Colonic mucosa (tissue), 4 donors: ENCODE measurements at regions not wholly inside any gene's neighbourhood (a gene's known extent, or its start where the extent isn't known, plus 50 kb on each side); places are given as distances from the start of the nearest gene placed in this dataset.

Experiments used
- DNase-seq: peaks from one replicate; pipeline ENCODE4 v3.0.0-alpha.2; 2020
- H3K27ac ChIP-seq: fragments of 200-600 bp; one replicate; pipeline ENCODE4 v1.8.0; 2021
- H3K27me3 ChIP-seq: fragments of 200-600 bp; one replicate; pipeline ENCODE4 v1.8.0; 2021
- H3K36me3 ChIP-seq: fragments of 200-600 bp; one replicate; pipeline ENCODE4 v1.8.0; 2021
- H3K4me1 ChIP-seq: fragments of 200-600 bp; one replicate; pipeline ENCODE4 v1.8.0; 2021; ENCODE audit warnings: mild to moderate bottlenecking
- H3K4me3 ChIP-seq: fragments of 200-600 bp; one replicate; pipeline ENCODE4 v1.8.0; 2021
- H3K9ac ChIP-seq, 2 donors: one replicate each; pipeline ENCODE4 v1.7.0; 2013; ENCODE audit warnings: control low read depth in 2 of 2, low read depth in 2 of 2, low read length in 2 of 2
- H3K9me3 ChIP-seq: fragments of 200-600 bp; one replicate; pipeline ENCODE4 v1.8.0; 2021
- CTCF ChIP-seq: fragments of 200-600 bp; IDR thresholded peaks from one replicate; pipeline ENCODE4 v1.8.0; 2022; ENCODE audit warnings: antibody characterized with exemption, mild to moderate bottlenecking
- intact Hi-C: fragments of 100-400 bp; cut with DNase I; formaldehyde crosslinking; loops from one replicate; pipeline ENCODE4 v1.14.1; 2022
- donor health status: healthy.
- donor health status: DM: no; HTN: no; CAD: no.
- donor health status: DM: no; HTN: no; CAD: no.

GRCh38 chr7:153002572-153002971 is 243.0 kb downstream of the ACTR3B start:
- no peak for DNase-seq
- Histone ChIP-seq H3K9me3 (no peaks in the 10 kb centered on the region), H3K27me3 (no peaks in the 10 kb centered on the region), H3K36me3 (no peaks in the 10 kb centered on the region), H3K9ac (no peak overlapping the region), H3K4me1 (no peaks in the 10 kb centered on the region), H3K27ac (no peak overlapping the region), H3K4me3 (no peak overlapping the region)
- TF ChIP-seq CTCF: no peak
- intact Hi-C loops: no loop called here

GRCh38 chr7:153004341-153004740 is 244.8 kb downstream of the ACTR3B start:
- no peak for TF ChIP-seq CTCF
- Histone ChIP-seq H3K27me3 (no peaks in the 10 kb centered on the region), H3K4me3 (no peak overlapping the region), H3K27ac (no peak overlapping the region), H3K9me3 (no peaks in the 10 kb centered on the region), H3K36me3 (no peaks in the 10 kb centered on the region), H3K9ac (no peak overlapping the region), H3K4me1 (no peaks in the 10 kb centered on the region)
- intact Hi-C loops: no loop called here
- DNase-seq: no peak

GRCh38 chr7:153005750-153006435 is 246.3 kb downstream of the ACTR3B start:
- intact Hi-C loops: no loop called here
- Histone ChIP-seq H3K4me1 (no peaks in the 10 kb centered on the region), H3K9me3 (no peaks in the 10 kb centered on the region), H3K9ac (no peak overlapping the region), H3K27me3 (no peaks in the 10 kb centered on the region), H3K4me3 (no peak overlapping the region), H3K27ac (no peak overlapping the region), H3K36me3 (no peaks in the 10 kb centered on the region)
- DNase-seq: no peak
- no peak for TF ChIP-seq CTCF

- TF ChIP-seq CTCF: no peak
- H3K27ac ChIP-seq: no peak overlapping the region
- H3K36me3 ChIP-seq: no peaks in the 10 kb centered on the region
- intact Hi-C loops: no loop called here
- DNase-seq: no peak
- H3K27me3 ChIP-seq: no peaks in the 10 kb centered on the region
- no peaks in the 10 kb centered on the region for H3K9me3 ChIP-seq
- no peak overlapping the region for H3K9ac ChIP-seq
- H3K4me3 ChIP-seq: no peak overlapping the region
- no peaks in the 10 kb centered on the region for H3K4me1 ChIP-seq
Observed at GRCh38 chr7:153006452-153006851, 246.9 kb downstream of the ACTR3B start.

- Histone ChIP-seq H3K27me3 (no peaks in the 10 kb centered on the region), H3K9me3 (no peaks in the 10 kb centered on the region), H3K4me3 (no peak overlapping the region), H3K36me3 (no peaks in the 10 kb centered on the region), H3K27ac (no peak overlapping the region), H3K4me1 (no peaks in the 10 kb centered on the region), H3K9ac (no peak overlapping the region)
- intact Hi-C loops: no loop called here
- TF ChIP-seq CTCF: no peak
- no peak for DNase-seq
Observed at GRCh38 chr7:153006911-153007310, 247.4 kb downstream of the ACTR3B start.
